GM18870 (cell line): ENCODE measurements at regions not wholly inside any gene's neighbourhood (a gene's known extent, or its start where the extent isn't known, plus 50 kb on each side); places are given as distances from the start of the nearest gene placed in this dataset.
"Not testable (repeated sequence)": the region's sequence is repeated elsewhere in the genome, so short reads cannot be mapped to it uniquely, and the experiment has no call there.

Experiments
- ATAC-seq: cut with Tn5 transposase; IDR thresholded peaks from one replicate; pipeline ENCODE4 v1.9.1; 2021; ENCODE audit warnings: moderate library complexity; ENCODE audit not compliant: unreplicated experiment

DNA sequence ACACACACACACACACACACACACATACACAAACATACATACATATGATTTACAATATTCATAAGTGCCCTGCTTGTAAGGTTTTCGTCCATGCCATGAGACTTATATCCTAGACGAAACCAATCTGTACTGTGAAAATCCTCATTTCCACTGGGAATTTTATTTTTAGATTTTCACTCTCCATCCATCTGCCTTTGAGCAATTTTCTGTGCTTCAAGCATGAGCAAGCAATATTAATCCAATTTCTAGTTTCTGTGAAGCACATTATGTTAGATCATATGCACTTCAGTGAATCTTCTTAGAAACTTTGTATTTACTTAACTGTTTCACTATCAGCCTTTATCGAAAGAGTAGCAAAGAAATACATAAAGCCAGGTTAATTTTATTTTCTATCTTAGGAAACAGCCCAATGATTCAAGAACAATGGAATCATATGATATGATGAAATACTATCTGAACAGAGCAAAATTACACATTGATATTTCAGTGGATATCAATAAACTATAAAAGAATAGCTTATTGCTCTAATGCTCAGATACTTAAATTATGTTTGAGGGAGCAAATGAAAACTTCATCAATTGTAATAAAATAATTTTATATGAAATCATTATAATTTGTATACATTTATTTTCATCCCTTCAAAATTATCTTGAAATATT, 1100.7 kb upstream of the MIR17HG start:
- no peak for ATAC-seq

DNA sequence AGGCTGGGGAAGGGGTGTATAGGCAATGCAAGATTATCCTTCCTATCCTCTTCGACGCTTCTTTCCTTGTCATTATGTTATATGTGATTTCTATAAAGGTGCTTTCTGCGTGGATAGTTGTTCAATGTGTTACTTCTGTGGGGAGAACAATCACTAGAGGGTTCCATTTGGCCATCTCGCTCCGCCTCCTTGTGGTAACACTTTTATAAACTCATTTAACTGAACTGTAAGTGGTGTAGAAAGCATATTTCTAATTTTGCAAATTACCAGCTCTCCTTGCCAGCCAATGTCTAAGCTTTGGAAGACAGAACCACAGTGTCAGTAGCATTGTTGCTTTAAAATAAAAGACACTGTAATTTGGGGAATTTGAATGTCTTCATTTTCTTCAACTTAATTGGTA, 1093.7 kb upstream of the MIR17HG start:
- no peak for ATAC-seq

DNA sequence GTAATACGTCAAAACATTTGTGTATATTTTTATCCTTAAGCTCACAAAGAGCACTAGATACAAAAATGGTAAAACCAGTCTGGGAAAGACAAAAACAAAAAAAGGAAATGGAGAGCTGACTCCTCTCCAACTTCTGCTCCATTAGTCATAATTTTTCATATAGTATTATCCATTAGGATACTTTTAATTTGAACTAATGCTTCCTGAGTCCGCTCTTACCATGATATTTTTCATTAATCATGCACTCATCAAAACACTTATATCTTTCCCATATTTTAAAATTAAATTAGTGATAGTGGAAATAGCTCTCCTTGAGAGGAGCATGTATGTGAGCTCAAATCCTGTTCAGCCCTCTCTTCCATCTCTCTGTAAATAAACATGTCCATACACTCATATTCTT, 1093.0 kb upstream of the MIR17HG start:
- ATAC-seq, result no peak

DNA sequence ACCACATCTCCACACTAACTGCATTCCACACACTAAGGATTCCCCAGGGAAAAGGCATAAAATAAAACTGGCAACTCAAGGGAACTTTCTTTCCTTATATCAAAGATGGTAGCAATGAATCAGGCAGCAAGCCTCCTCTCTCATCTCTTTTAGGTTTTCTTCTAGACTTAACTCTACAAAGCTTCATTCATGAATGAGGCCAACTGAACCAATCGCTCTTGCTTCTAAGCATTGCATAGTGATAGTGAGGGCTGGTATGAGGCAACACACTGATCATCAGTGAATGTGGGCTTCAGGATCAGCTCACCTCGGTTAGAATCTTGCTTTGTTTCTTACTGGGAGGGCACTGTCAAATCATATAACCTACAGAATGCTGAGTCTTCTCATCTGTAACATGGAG, 1090.7 kb upstream of the MIR17HG start:
- ATAC-seq, result no peak

DNA sequence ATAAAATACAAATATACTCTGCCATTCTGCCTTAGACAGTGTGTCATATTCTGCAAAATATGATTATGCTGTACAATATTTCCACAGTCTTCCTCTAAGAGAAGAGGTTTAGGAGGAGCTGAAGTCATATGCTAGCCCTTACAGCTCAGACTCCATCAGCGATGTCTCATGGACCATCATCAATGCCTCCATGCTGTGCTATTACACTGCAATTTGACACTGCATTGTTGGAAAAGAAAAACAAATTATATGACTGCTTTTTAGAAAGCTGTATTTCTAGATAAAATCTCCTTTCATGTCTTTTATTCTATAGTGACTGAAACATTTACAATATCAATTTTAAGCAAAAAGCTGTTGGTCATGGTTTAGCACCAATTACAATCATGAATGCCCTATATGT, 1089.4 kb upstream of the MIR17HG start:
- ATAC-seq, result no peak

DNA sequence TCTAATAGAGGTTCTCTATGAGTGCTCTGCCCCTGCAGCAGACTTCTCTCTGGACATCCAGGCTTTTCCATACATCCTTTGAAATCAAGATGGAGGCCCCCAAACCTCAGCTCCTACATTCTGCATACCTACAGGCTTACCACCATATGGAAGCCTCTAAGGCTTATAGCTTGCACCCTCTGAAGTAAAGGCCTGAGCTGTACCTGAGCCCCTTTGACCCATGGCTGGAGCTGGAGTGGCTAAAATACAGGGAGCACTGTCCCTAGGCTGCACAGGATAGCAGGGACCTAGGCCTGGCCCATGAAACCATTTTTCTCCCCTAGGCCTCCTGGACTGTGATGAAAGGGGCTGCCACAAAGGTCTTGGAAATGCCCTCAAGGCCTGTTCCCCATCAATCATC, 1086.1 kb upstream of the MIR17HG start:
- ATAC-seq, result no peak

DNA sequence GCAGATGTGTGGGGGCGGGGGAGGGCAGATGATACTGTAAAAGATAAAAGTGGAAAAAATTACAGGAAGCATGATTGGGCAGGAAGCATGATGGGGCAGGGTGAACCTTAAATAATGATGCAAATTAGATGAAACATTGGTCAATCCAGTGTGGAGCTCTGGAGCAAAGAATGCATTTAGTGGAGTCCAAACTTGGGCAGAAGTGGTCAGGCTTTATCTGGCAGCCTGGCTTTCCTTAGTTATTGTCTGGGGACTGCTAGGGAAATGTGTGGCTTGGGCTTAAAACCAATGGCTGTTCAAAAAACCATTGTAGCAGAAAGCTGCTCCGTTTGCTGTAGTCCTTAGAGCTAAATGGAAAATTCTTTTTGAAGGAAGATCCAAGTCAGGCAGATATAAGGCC, 1077.3 kb upstream of the MIR17HG start:
- no peak for ATAC-seq

DNA sequence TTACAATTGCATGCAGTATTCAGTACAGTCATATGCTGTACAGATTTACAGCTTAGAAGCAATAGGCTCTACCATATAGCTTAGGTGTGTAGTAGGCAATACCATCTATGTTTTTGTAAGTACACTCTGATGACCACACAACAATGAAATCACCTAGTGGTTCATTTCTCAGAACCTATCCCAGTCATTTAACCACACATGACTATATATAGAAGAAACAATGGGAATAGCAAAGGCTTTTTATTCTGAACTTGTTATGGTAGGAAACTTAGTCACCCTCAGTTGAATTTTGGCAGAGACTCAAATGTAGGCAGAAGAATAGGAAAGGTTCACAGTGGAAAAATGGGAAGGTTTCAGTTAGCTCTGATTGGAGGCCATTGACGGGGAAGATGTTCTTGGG, 1075.1 kb upstream of the MIR17HG start:
- no peak for ATAC-seq

DNA sequence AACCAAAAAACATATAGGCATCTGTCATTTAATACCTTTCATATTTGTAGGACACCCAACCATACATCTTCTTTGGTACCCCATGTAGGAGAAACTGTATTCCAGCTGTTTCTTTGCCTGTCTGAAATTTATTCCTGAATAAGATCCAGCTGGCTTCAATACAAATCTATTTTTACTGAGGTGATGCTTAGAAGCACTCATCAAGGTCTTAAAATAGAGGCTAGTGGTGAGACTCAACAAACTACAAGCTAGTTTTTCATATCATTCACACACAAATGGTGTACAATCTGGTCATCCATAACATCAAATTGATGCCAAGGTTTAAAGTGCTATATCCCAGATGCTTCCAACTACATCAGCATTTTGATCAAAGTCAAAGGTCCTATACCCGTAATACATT, 1071.3 kb upstream of the MIR17HG start:
- ATAC-seq, result no peak

DNA sequence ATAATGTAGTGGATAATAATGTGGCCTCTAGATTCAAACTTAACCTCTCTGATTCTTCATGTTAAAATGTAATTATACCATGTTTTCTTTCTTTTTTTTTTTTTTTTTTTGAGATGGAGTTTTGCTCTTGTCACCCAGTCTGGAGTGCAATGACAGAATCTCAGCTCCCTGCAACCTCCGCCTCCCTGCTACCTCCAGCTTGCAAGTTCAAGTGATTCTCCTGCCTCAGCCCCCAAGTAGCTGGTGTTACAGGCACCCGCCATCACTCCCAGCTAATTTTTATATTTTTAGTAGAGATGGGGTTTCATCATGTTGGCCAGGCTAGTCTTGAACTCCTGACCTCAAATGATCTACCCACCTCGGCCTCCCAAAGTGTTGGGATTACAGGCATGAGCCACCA, 1069.3 kb upstream of the MIR17HG start:
- not testable (repeated sequence) for ATAC-seq

DNA sequence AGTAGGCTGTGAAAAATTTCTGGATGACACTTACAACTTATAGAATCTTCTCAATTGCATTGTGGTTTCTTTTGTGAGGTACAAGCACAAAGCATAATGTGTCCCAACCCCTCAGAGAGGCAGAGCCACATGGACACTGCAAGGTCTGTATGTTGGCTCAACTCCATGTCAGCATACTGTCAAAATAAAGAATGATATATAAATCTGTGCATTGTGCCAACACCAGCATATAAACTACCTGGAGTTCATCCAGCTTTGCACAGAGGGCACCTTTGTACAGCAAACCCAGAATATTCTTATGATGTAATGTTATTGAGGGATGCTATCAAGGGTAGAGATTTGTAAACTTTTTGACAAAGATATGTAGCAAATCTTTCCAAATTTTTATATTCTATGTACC, 1065.8 kb upstream of the MIR17HG start:
- ATAC-seq, result no peak

DNA sequence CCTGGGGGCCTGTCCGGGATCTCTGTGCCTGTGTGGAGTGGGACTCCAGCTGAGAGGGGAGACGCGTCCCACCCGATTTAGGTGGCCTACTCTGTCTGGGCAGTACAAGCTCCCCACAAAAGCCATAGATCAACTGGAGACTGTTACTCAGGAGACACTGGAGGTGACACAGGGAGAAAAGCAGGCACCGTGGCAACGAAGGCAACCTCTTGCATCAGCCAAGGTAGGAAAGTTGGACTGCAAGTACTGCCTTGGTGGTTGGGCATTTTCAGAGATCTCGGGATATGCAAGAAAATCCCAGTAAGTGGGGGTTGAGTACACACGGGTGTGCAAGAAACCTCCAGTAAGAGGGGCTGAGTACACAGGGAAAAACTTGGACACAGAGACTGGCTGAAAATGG, 1060.0 kb upstream of the MIR17HG start:
- no peak for ATAC-seq

DNA sequence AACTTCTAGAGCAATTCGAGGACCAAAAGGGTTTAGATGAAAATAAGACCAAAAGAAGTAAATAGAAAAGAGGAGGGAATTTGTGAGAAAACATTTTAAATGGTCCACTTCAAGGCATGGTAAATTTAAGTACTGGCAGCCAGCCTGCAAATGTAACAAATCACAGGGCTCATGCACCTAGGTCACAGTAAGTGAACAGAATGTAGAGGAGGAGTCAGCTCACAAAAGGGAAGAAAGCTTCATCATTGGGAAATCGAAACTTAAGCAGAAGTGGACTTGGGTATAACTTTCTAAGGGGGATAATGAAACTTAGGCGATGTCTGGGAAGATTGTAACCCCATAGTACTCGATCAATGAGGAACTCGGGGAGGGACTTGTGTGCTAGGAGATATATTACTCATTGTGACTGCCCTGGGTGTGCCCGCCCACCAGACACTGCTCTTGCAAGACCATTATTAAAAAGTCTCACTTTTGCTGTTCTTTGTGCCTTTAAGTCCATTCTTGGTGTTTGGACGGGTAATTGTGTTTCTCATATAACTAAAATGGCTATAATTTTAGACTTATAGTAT, 1053.6 kb upstream of the MIR17HG start:
- ATAC-seq, result no peak

DNA sequence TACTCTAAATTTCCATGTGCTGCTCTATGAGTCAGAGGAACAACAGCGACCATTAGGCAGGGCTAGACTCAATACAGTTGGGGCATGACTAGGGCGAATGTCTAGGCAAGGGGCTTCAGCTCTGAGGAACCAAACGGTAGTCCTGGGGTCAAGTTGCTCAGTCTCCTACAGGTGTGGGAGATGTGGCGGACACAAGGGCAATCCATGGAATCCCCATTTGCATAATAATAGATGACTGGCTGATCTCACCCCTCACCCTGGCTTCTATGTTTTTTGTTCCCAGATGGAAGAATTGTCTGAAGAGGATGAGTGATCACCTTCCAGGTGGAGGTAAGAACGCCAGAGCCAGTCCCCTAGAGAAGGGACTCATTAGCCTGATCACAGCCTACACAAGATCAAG, 1048.2 kb upstream of the MIR17HG start:
- no peak for ATAC-seq

DNA sequence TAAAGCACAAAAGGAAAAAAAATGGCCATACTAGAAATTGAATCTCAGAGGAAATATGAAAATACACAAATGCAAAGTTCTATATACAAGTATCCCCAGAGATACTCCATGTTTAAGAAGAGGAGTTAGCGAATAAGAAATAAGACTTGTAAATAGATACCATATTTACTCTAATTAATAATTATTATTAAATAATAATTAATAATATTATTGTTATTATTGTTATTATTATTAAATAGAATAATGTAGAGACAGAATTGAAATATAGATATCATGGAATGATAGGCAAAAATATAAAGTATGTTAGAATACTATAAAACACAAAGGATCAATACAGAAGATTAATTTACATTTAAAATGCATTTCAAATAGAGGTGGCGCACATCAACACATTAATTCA, 1047.5 kb upstream of the MIR17HG start:
- ATAC-seq, result no peak

DNA sequence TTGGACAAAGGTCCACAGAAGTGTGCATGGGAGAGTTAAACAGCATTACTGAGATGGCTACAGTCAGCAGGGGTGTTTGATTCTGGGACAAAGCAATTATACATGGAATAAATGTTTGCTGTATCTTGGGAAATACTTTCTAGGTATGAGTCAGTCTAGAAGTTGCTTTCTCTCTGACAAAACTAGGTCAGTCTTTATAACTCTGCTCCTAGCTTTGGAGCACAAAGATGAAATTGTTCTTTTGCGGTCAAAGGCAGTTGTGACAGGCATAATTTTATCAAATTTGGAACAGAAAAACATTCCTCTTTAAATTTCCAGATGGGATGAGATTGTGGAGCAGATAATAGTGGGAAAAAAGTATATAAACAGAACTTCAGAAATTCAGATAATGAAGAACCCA, 1045.4 kb upstream of the MIR17HG start:
- ATAC-seq, result no peak

DNA sequence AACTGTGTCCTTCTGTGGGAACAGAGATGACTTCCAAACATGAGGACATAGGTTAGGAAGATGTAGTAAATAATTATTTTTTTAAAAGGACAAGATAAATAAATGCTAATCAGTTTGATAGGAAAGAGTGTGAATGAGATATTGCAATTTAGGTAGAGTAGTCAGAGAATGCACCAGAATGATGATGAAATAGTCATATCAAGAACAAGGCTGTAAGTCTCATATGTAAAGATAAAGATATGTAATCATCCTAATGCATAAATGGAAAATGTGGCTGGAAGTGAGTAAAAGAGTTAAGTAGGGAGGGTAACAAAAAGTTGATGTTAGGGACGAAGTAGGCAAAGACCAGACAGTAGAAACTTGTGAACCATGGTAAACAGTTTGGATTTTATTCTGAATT, 1041.7 kb upstream of the MIR17HG start:
- ATAC-seq, result no peak

DNA sequence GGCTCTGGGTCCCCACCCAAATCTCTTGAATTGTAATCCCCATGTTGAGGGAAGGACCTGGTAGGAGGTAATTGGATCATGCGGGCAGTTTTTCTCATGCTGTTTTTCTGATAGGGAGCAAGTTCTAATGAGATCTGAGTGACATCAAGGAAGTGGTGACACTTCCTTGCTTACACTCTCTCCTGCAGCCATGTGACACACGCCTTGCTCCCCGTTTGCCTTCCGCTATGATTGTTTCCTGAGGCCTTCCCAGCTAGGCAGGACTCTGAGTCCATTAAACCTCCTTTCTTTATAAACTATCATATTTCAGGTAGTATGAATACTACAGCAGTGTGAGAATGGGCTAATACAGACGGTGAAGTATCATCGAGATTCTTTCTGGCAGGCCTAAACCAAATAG, 1040.4 kb upstream of the MIR17HG start:
- ATAC-seq, result no peak

DNA sequence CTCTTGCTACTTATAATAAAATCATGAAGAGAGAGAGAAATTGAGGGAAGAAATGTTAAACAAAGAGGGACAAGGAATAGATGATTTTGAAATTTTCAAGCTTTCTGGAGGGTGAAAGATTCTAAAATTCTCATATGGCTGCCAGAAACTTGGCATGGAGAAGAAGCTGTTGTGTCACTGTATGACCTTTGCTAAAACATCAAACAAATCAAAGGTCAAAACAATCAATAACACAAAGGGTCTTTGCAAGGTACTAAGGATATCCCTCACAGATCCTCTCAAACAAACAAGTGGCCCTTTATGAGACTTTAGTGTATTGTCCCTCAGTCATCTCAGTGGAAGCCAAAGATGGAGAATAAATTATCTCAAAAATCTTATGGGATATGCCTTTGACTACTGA, 1039.2 kb upstream of the MIR17HG start:
- no peak for ATAC-seq

DNA sequence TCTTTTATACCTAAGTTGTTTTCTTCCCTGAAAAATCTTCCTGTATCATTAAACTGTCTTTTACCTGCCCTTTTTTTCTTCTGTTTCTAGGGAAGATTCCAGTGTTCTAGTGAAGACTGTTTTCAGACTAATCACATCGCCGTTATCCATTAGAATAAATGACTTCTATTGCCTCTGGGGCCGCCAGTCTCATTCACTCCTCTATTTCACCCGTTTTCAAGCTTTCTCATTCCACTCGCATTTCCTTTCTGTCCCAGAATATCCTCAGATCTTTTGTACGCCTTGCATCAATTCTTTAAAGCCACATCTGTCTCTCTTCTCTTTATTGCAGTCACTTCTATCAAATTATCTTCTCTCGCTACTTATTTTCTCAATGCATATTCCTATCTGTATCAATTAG, 1035.6 kb upstream of the MIR17HG start:
- ATAC-seq, result no peak

DNA sequence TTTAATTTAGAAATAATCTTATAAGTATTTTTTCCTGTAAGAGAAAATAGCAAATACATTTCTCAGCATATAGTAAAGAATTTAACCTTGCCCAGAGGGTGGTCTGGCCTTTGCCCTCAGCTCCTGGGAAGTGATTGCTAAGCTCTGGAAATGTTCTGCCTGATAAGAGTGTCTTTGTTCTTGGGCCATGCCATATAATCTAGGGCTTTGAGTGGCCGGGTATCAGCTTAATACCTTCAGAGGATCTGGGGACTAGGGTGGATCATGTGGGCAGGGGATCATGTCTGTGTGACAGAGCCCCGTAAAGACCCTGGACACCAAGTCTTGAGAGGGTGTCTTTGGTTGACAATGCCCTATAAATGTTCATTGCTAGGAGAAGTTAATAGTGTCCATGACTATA, 1032.4 kb upstream of the MIR17HG start:
- no peak for ATAC-seq

DNA sequence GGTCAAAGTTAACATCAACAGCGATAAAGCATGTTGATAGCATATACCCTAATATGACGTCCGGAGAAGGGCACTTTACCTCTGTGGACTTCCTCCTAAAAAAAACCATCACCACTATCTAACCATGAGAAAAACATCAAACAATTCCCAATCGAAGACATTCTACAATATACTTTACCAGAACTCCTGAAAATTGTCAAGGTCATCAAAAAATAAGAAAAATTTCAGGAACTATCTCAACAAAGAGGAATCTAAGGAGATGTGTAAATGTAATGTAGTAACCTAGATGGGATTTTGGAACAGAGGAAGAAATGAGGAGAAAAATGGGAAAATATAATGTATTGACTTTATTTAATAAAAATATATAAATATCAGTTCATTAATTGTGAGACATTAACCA, 1026.8 kb upstream of the MIR17HG start:
- no peak for ATAC-seq

DNA sequence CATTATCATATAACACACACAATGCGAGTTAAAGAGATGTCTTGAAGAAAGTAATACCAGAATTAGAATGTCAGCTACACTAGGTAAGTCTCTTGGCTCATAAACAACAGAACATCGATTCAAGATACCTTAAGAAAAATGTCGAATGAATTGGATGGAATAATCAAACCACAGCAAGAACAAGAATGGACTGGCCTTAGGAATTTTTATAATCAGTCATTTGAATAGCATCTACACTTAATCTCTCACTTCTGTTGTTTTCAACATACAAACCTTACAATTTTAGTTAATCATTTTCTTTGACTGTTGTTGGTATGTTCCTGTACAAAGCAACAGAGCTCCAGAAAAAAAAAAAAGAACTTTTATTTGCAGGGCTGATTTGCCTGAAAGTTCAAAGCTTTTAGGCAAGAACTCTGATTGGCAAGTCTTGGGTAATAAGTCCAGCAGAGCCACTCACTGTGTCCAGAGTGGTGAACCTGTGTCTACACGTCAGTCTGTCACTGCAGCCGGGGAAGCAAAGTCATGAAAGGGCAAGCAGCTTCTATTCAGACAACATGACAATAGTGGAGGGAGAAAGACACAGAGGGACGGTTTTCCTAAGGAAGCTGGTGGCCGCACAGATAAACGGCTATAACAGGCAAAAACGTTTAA, 1026.1 kb upstream of the MIR17HG start:
- no peak for ATAC-seq
